ENCODE measurements at regions not wholly inside any gene's neighbourhood (a gene's known extent, or its start where the extent isn't known, plus 50 kb on each side); places are given as distances from the start of the nearest gene placed in this dataset.

DNA sequence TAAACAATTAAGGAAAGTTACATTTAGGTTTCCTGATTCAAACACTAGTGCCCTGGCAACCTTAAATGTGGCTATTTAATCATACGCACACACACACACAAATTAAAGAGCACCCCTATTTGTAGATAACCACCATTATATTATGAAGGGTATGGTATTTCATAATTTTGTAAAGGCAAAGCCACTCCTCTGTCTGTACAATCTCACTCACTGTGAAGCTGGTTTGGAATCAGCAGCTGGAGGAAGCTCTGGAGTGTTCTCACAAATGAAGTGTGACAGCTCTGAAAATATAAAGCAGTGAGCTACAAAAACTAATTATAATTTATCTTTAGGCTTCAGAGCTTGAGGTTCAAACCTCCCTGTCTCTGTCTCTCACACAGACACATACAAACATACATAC lies 57.9 kb upstream of the KCNJ16 start:
- no peak for TF ChIP-seq EZH2 (IDR thresholded peaks at IDR 0.05; ENCODE audit: insufficient read depth, poor library complexity, severe bottlenecking)
- no peak for TF ChIP-seq EZH2phosphoT487 (IDR thresholded peaks at IDR 0.05; ENCODE audit: insufficient read depth, low read depth)

Data from GM23248 (cell line).